Vagina (tissue), 2 donors: ENCODE measurements at regions not wholly inside any gene's neighbourhood (a gene's known extent, or its start where the extent isn't known, plus 50 kb on each side); places are given as distances from the start of the nearest gene placed in this dataset.

Experiments
- CTCF ChIP-seq, 3 experiments: fragments of 450-650 bp in 2 of 3; fragments of 200-600 bp in 1 of 3; sonication (generic) in 1 of 3; IDR thresholded peaks; one replicate each; pipeline ENCODE4 v1.5.1; 2017 to 2019; ENCODE audit warnings: antibody characterized with exemption in 3 of 3, mild to moderate bottlenecking in 2 of 3, moderate library complexity in 2 of 3
- POLR2A ChIP-seq, 2 donors: fragments of 450-650 bp; IDR thresholded peaks; one replicate each; pipeline ENCODE4 v1.6.1; 2017; ENCODE audit warnings: antibody characterized with exemption in 2 of 2, mild to moderate bottlenecking in 2 of 2, moderate library complexity in 2 of 2
- POLR2AphosphoS5 ChIP-seq, 2 donors: sonication (generic); formaldehyde crosslinking; IDR thresholded peaks; one replicate each; pipeline ENCODE4 v1.9.0; 2017; ENCODE audit warnings: antibody characterized with exemption in 2 of 2, mild to moderate bottlenecking in 2 of 2, low read depth in 1 of 2; ENCODE audit not compliant: insufficient read depth in 1 of 2

GRCh38 chr22:49238181-49239141 lies 589.2 kb downstream of the BRD1 start:
- TF ChIP-seq CTCF (IDR thresholded peaks at IDR 0.05) (no peak), POLR2A (IDR thresholded peaks at IDR 0.05) (no peak), POLR2AphosphoS5 (IDR thresholded peaks at IDR 0.05; ENCODE audit: insufficient read depth in 1 of 2, low read depth in 1 of 2) (no peak)
